HG03066 (cell line): ENCODE measurements at regions not wholly inside any gene's neighbourhood (a gene's known extent, or its start where the extent isn't known, plus 50 kb on each side); places are given as distances from the start of the nearest gene placed in this dataset.

Source experiments
- ATAC-seq: cut with Tn5 transposase; IDR thresholded peaks from one replicate; pipeline ENCODE4 v1.9.1; 2021; ENCODE audit warnings: low read depth; ENCODE audit not compliant: unreplicated experiment

DNA sequence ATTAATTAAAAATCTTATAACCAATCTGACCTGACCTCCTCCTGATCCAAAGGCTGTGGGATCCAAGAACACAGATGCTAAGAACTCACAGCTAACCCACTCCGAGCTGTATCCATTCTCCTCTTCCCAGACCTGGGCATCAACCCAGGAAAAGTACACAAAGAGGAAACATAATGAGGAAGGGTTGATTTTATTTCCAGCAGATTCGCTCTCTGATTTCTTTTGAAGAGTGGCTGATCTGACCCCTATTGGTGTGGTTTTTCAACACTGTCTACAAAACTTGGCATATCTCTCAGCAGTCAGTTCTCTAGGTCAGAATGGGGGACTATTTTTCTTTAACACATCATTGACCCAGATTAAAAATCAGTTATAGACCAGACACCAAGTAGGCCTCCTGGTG is 201.9 kb upstream of the UBASH3B start:
- ATAC-seq = no peak

DNA sequence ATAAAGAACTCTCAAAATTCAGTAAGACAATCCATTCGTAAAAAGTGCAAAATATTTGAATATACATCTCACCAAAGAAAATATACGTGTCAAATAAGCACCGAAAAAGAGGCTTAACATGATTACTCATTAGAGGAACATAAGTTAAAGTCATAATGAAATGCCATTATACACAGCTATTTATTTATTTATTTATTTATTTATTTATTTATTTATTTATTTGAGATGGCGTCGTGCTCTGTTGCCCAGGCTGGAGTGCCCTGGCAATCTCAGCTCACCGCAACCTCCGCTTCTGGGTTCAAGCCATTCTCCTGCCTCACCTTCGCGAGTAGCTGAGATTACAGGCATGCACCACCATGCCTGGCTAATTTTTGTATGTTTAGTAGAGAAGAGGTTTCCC is 203.6 kb upstream of the UBASH3B start:
- ATAC-seq = no peak

- ATAC-seq = no peak
Measured at GRCh38 chr11:122441666-122442035, 213.9 kb upstream of the UBASH3B start.

DNA sequence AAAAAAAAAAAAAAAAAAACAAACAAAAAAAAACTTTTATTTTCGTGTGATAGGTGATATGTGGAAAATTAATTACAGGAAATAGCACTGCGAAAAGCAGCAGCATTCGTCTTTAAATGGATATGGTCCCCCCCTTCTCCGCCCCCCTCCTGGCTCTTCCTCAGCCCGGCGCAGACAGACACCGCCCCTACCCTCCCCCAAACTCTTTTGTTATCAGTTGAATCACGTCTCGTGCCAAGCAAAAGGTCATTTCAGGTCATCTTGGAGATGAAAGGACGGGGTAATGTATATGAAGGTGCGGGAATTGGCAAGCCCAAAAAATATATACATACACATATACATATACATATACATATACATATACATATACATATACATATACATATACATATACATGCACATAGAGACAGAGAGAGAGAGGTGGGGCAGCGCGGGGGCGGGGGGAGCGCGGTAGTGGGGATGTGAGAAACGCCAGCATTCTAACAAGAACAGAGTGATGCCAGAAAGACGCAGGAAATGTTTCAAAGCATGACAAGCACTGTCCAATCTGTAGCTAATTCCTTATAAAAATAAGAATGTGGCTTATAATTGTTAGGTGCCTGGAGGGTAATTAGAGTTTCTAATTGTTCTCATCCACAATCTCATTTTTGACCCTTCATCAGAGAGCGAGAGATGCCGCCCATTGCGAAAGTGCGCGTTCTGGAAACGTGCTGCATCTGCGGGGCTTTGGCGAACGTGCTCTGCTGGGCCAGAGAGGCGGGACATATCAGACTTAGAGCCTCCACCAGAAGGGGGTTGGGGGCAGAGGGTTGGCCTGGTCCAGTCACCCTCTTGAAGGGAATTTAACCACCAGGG is 214.5 kb upstream of the UBASH3B start:
- ATAC-seq = no peak

DNA sequence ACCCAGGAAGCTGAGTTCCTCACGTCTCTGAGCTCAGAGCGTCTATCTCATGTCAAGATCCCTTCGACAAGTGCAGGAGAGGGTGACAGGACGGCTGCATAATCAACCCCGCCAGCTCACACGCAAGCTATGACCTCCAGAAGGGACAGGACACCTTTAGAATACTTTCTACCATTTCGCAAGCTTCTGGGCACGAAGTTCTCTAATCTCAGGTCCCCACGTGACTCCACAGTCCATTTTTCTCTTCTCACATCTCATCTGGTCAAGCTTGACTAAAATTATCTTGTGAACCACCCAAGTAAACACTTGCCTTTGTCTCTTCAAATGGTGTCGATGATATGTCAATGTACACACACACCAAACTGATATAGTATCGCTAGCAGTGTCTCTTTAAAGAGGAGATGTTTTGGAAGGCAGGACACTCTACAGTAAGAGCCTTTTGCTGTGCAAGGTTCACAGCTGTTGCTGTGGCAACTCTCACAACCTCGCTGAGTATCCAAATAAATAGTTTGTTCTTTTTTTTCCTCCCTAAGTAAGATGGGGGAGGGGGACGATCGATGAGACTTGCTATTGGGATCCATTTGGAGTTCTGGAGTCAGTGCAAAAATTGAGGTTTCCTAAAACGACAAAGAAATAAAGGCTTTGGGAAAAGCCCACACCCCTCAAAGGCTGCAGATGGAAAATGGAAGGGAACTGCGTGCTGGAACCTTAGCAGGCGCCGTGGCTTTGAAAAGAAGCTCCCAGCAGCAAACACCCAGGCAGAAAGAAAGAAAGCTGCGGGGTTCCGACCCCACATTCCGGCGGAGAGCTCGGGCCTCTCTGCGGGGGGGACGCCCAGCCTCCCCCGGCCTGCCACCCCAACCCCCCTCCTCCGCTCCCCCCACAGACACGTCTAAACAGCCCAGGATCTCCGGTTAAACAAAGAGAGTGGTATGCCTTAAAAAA is 215.4 kb upstream of the UBASH3B start:
- ATAC-seq = no peak

- ATAC-seq = no peak
Measured at GRCh38 chr11:122436188-122436555, 219.3 kb upstream of the UBASH3B start.

DNA sequence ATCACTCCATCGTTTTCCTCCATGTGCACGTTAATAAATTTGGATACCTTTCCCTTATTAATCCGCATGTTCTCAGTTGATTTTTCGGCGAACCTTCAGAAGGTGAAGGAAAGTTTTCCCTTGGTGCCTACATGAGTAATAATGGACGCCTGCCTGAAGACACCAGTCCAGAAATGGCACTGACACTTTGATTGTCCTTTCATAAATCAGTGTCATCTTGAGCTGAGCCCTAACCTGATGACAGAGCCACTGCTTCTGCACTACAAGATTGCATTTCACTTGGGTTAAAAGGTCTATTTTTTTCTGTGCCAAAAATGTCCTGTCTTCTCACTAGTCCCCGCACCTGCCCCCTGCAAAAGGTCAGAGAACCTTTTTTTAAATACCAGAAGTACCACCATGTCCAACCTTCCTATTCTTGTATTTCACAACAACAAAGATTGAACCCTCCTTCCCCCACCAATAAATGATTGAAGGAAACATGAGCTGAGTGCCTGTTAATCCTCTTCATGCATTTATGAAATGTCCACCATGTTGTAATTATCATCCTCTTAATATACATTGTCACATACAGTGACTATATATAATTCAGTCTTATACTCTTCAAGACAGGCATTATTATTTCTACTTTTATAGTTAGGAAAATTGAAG is 219.9 kb upstream of the UBASH3B start:
- ATAC-seq = no peak

GRCh38 chr11:122434786-122435185 is 220.7 kb upstream of the UBASH3B start:
- ATAC-seq = no peak

GRCh38 chr11:122430490-122430889 is 225.0 kb upstream of the UBASH3B start:
- no peak for ATAC-seq

DNA sequence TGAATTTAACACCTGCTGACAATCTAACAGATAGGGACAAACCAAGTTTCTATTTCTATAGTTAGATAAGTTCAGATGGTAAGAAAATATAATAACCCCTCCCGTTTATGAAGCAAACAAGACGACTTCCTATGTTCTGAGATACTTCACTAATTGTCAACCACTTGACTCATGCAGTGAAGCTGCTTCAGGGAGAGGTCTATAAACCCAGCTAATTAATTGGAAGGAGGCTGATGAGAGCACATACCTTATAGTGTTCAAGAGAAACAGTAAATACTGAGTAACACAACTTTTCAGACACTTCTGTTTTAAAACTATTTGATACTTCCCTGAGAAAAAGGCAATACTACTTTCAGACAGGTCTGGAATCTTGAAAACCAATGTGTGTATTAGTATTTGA is 229.4 kb upstream of the UBASH3B start:
- no peak for ATAC-seq

DNA sequence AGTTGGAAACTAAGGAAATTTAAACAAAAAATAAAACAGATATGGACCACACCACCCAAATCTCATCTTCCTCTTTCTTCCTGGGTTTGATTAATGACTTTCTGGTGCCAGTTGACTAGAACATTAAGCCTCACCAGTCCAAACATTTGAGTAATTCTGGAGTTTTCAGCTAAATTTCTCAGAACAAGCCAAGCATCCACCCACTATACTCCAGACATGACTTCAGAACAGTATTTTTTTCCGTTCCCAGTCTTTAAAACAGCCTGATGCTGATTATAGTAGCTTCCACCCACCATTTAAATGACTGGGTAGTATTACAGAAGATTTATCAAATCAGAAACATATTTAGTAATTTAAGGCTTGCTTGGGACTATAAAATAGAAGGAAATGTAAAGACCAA is 230.9 kb upstream of the UBASH3B start:
- ATAC-seq = no peak

GRCh38 chr11:122423886-122424285 is 231.6 kb upstream of the UBASH3B start:
- ATAC-seq = no peak

GRCh38 chr11:122423273-122423672 is 232.2 kb upstream of the UBASH3B start:
- no peak for ATAC-seq

DNA sequence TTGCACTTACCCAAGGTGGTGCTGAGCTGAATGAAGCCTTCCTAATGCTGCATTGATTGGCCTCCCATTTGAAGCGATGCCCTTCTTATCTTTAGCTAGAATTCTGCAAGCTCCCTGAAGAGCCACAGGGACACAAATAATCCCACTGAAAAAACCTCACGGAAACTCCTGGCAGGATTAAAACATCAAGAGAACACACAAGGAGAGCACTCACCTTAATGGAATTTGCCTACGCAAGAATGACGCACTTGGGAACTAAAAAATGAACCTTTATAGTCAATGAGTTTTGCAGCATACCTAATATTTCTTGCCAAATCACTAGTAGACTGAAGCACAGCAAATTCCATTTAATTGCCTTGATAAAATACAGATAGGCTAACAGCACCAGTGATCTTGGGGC is 232.8 kb upstream of the UBASH3B start:
- ATAC-seq = no peak

DNA sequence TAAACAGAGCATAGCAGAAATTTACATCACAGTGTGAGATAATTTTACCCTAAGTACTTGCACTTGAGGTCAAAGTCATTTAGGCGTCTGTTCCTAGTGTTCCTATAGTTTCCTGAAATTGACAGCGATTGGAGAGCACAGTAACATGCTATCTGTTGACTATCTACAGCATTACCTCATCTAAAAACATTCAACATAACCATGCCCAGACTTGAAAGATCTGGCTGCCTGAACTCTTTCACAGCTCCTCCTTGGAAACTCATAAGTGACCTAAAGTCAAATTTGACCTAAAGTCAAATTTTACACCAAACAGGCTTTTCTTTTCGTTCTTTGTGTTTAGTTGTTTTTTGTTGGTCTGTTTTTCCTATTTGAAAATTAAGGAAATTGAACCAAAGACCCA is 233.8 kb upstream of the UBASH3B start:
- ATAC-seq = no peak

DNA sequence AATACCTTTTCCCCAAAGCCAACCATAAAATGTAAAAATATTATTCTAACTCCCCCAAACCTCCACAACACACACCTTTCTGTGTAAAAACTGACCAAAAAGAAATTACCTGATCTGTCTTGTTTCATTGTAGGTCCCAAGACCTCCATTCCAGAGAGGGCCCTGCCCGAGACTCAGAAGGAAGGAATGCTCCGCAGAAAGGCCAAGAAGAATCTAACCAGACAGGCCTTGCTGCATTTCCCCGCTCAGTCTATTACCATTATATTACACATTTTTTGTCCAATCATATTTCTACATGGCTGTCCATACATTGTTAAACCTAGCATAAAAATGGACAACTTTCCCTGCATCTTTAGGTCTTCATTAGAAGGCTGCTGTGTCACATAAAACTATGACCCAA is 237.5 kb upstream of the UBASH3B start:
- no peak for ATAC-seq

DNA sequence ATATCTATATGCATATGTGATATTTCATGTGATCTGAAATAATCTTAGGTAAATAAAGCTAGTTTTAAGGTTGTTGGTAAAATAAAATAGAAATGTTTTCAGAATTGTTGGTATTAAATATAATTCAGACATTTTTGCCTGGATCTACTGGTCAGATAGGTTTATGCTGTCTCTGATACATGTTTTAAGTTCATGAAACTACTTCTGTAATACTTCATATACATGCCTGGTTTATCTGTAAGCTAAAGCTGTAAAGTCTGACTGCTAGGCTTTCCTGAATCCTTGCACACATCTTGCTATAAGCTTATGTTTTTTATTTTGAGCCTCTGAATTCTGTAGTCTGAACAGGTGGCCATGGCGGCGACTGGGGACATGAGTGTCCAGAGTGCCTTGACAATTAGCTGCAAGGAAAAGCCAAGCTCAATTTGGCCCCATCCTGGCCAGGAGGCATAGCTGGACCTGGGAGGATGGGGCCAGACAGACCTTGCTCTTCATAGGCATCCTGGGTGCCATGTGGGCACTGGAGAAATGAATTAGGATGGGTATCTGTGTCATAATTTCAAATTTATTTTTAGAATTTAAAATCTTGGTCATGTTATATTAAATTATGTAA is 241.0 kb upstream of the UBASH3B start:
- no peak for ATAC-seq

GRCh38 chr11:122413677-122414076 is 241.8 kb upstream of the UBASH3B start:
- ATAC-seq = no peak

- ATAC-seq = no peak
Measured at GRCh38 chr11:122412581-122412980, 242.9 kb upstream of the UBASH3B start.

GRCh38 chr11:122406466-122406865 is 249.1 kb upstream of the UBASH3B start:
- ATAC-seq = no peak
